K562 (cell line): ENCODE measurements at regions not wholly inside any gene's neighbourhood (a gene's known extent, or its start where the extent isn't known, plus 50 kb on each side); places are given as distances from the start of the nearest gene placed in this dataset.

Experiments used
- ATAC-seq: fragments of 200-7000 bp; cut with Tn5 transposase; 3 replicates; pipeline ENCODE4 v1.9.1; 2020; ENCODE audit warnings: moderate library complexity
- BruUV-seq: library from RNA; stranded (reverse); fragments of 400-500 nt; replicated peaks from 2 replicates; lab custom pipeline; 2021; lab: Mats Ljungman, UMichigan
- CTCF ChIA-PET: fragments of 300-600 bp; formaldehyde crosslinking; extraction: SDS; loops from one replicate; lab custom pipeline; 2021; ENCODE audit warnings: low intra/inter-chr PET ratio; lab: Yijun Ruan, JAX
- POLR2A ChIA-PET: fragments of 300-600, 350-650 bp; sonication (Branson Sonifier 250); formaldehyde crosslinking; extraction: SDS; loops from one replicate; lab custom pipeline; 2021; ENCODE audit warnings: antibody characterized with exemption, inconsistent platforms; lab: Yijun Ruan, JAX
- DNase-seq, 4 experiments: peaks; one replicate each; pipeline versions ENCODE4 v3.0.0 to v3.0.0-alpha.2; 2011 to 2018; ENCODE audit warnings: low spot score in 3 of 4, mixed read lengths in 3 of 4; ENCODE audit errors: extremely low read depth in 1 of 4
- FAIRE-seq: peaks from 2 replicates; lab custom pipeline; 2011; peaks lifted over from hg19 to GRCh38; lab: Jason Lieb, UNC
- H2AFZ ChIP-seq: 2 replicates; pipeline ENCODE4 v1.6.0; 2011; ENCODE audit warnings: low read depth, low read length, control low read depth, inconsistent platforms
- H3K27ac ChIP-seq: fragments of 200-600 bp; 3 replicates; pipeline ENCODE4 v1.8.0; 2011; ENCODE audit warnings: low read depth, mild to moderate bottlenecking, control low read depth, inconsistent platforms, low read length, moderate library complexity, mixed read lengths; ENCODE audit errors: extremely low read depth
- H3K27me3 ChIP-seq, 2 experiments: fragments of 300-600 bp in 1 of 2; 2 replicates in 1 of 2; 3 replicates in 1 of 2; pipeline versions ENCODE4 v1.6.0 to v1.8.0; 2011; ENCODE audit warnings: inconsistent platforms in 2 of 2, low read length in 2 of 2, mild to moderate bottlenecking in 1 of 2, mixed read lengths in 1 of 2, moderate library complexity in 1 of 2; ENCODE audit not compliant: control insufficient read depth in 2 of 2, insufficient read depth in 2 of 2
- H3K36me3 ChIP-seq: fragments of 300-600 bp; 3 replicates; pipeline ENCODE4 v1.8.0; 2011; ENCODE audit warnings: mild to moderate bottlenecking, low read length, inconsistent platforms; ENCODE audit not compliant: control insufficient read depth, insufficient read depth
- H3K4me1 ChIP-seq, 2 experiments: fragments of 200-600 bp in 1 of 2; replicated peaks in 1 of 2; 2 replicates in 1 of 2; 3 replicates in 1 of 2; pipeline versions ENCODE4 v1.5.1 to v1.8.0; 2011; ENCODE audit warnings: inconsistent platforms in 2 of 2, low read length in 2 of 2, mild to moderate bottlenecking in 1 of 2, mixed read lengths in 1 of 2, moderate library complexity in 1 of 2; ENCODE audit not compliant: control insufficient read depth in 2 of 2, insufficient read depth in 2 of 2
- H3K4me2 ChIP-seq: 2 replicates; pipeline ENCODE4 v1.6.1; 2011; ENCODE audit warnings: low read length, control low read depth, inconsistent platforms, mixed read lengths; ENCODE audit not compliant: insufficient read depth
- H3K4me3 ChIP-seq: fragments of 200-600 bp; sonication (generic), shearing (Covaris generic); 2 replicates; pipeline ENCODE4 v1.5.1; 2016; ENCODE audit warnings: control low read depth, inconsistent platforms
- H3K79me2 ChIP-seq: fragments of 200-600 bp; 3 replicates; pipeline ENCODE4 v1.8.0; 2011; ENCODE audit warnings: low read length, inconsistent platforms; ENCODE audit not compliant: control insufficient read depth, insufficient read depth
- H3K9ac ChIP-seq, 2 experiments: 2 replicates each; pipeline versions ENCODE4 v1.6.0 to v1.6.1; 2011; ENCODE audit warnings: low read depth in 2 of 2, low read length in 2 of 2, control low read depth in 1 of 2, inconsistent platforms in 1 of 2, mild to moderate bottlenecking in 1 of 2, mixed read lengths in 1 of 2; ENCODE audit not compliant: insufficient read depth in 1 of 2
- H3K9me1 ChIP-seq: one replicate; pipeline ENCODE4 v1.6.0; 2011; ENCODE audit warnings: inconsistent platforms, mild to moderate bottlenecking, low read length, moderate library complexity; ENCODE audit not compliant: control insufficient read depth, insufficient read depth
- H3K9me3 ChIP-seq: replicated peaks from 2 replicates; pipeline ENCODE4 v1.5.1; 2011; ENCODE audit warnings: low read depth, low read length, inconsistent platforms; ENCODE audit not compliant: control insufficient read depth, insufficient read depth
- H4K20me1 ChIP-seq: replicated peaks from 2 replicates; pipeline ENCODE4 v1.6.1; 2011; ENCODE audit warnings: low read length, inconsistent platforms, mixed read lengths; ENCODE audit not compliant: control insufficient read depth, insufficient read depth
- ADNP ChIP-seq: fragments of 200-800 bp; sonication (Bioruptor generic); IDR thresholded peaks from 2 replicates; pipeline ENCODE4 v1.6.1; 2016; ENCODE audit warnings: missing genetic modification characterization, missing compliant biosample characterization
- BCOR ChIP-seq: fragments of 450-650 bp; IDR thresholded peaks from 2 replicates; pipeline ENCODE4 v1.6.1; 2016
- NEUROD1 ChIP-seq: fragments of 150-350 bp; IDR thresholded peaks from 2 replicates; pipeline ENCODE4 v1.6.1; 2014; ENCODE audit warnings: borderline replicate concordance, low read length, low read depth; ENCODE audit not compliant: partially characterized antibody
- RBFOX2 ChIP-seq: fragments of 200-400 bp; formaldehyde crosslinking; IDR thresholded peaks from 2 replicates; pipeline ENCODE4 v1.6.1; 2017; ENCODE audit warnings: low read depth, mild to moderate bottlenecking, low read length, moderate library complexity
- RBM25 ChIP-seq: fragments of 200-400 bp; formaldehyde crosslinking; IDR thresholded peaks from 2 replicates; pipeline ENCODE4 v1.6.1; 2018; ENCODE audit warnings: low read length, low read depth, moderate library complexity; ENCODE audit not compliant: severe bottlenecking
- SMARCA5 ChIP-seq: fragments of 450-650 bp; IDR thresholded peaks from 2 replicates; pipeline ENCODE4 v1.6.1; 2016
- SRSF9 ChIP-seq: fragments of 200-400 bp; formaldehyde crosslinking; IDR thresholded peaks from 2 replicates; pipeline ENCODE4 v1.6.1; 2017; ENCODE audit warnings: low read depth, low read length, borderline replicate concordance
- TCF3 ChIP-seq: sonication (generic); formaldehyde crosslinking; IDR thresholded peaks from 2 replicates; pipeline ENCODE4 v1.4.0; 2020; ENCODE audit warnings: mild to moderate bottlenecking, missing genetic modification reagents
- ZBTB8A ChIP-seq: fragments of 450-650 bp; IDR thresholded peaks from 2 replicates; pipeline ENCODE4 v1.6.1; 2018; ENCODE audit warnings: mild to moderate bottlenecking, moderate library complexity; ENCODE audit not compliant: partially characterized antibody
- ZFP36 ChIP-seq: fragments of 150-350 bp; IDR thresholded peaks from 2 replicates; pipeline ENCODE4 v1.6.1; 2018; ENCODE audit warnings: low read length, low read depth; ENCODE audit not compliant: partially characterized antibody
- ZNF778 ChIP-seq: fragments of 450-650 bp; formaldehyde crosslinking; IDR thresholded peaks from 2 replicates; pipeline ENCODE4 v1.4.0; 2020; ENCODE audit warnings: mild to moderate bottlenecking, moderate library complexity
- WGBS: fragments of 100-300 bp; shearing (Covaris generic); methylation state at CpG from one replicate; pipeline ENCODE4 v1.1.6; 2016; ENCODE audit warnings: low coverage, mixed read lengths; ENCODE audit not compliant: insufficient coverage; ENCODE audit errors: missing lambda C conversion rate; 5-methylcytosine and 5-hydroxymethylcytosine counted together
- in situ Hi-C: fragments of 300-500 bp; cut with MboI; formaldehyde crosslinking; loops from 4 replicates; pipeline ENCODE4 v1.15.0; 2018; ENCODE audit warnings: inconsistent platforms, mixed read lengths
- intact Hi-C: fragments of 100-400 bp; cut with micrococcal nuclease; formaldehyde crosslinking; loops from 2 replicates; pipeline ENCODE4 v1.14.2; 2022

DNA sequence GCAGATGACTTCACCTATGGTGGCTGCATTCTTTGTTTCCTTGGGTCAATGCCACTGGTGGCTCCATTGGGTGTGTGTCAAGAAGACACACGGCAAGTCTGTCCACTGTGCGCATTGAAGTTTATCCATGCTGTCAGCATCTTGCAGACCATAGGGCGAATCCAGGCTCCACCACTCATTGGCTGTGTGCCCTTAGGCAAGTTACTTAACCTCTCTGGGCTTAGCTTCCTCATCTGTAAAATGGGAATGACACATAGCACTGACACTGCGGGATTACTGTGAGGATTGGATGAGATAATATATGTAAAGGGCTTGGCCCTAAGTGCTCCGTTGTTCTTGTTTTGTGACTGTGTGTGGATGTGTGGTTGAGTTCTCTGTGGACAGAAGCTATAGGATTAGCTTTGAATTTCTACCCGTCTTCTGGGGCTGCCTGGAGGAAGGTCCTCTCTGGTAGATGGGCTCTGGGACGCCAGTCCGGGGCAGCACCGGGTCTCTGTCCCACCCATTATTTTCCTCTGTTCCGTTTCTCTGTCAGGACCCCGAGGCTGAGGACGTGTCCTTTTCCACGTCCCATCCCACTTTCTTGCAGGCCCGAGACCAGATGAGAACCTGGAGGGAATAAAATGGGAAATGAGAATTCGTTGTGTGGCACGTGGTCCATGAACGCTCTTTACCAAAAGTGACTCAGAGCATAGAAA is 178.4 kb downstream of the IRF8 start:
- Histone ChIP-seq H3K27ac (no peak overlapping the region), H3K27me3 (peaks cover 24 to 52% of the 10 kb centered on the region in 2 experiments), H3K9me3 (no peaks in the 10 kb centered on the region), H3K4me2 (no peak overlapping the region), H4K20me1 (peaks cover 13% of the 10 kb centered on the region), H2AFZ (no peak overlapping the region), H3K4me1 (no peaks in the 10 kb centered on the region), H3K4me3 (no peak overlapping the region), H3K79me2 (no peaks in the 10 kb centered on the region), H3K9ac (no peak overlapping the region), H3K9me1 (no peaks in the 10 kb centered on the region), H3K36me3 (no peaks in the 10 kb centered on the region)
- FAIRE-seq (no peak), ATAC-seq (no peak), DNase-seq (no peak)
- ChIA-PET POLR2A (no interaction called here), CTCF (no interaction called here)
- BruUV-seq = no TSS peak
- TF ChIP-seq SMARCA5 = peak; percentile 63; the same call in 1 of the 2 replicates
- TF ChIP-seq RBM25 = peak; percentile 85
- peak; percentile 81 for TF ChIP-seq BCOR
- no peak for TF ChIP-seq RBFOX2
- no peak for TF ChIP-seq TCF3 (CRISPR knock-in tag)
- no peak for TF ChIP-seq ZNF778 (CRISPR knock-in tag)
- TF ChIP-seq NEUROD1 = no peak
- no peak for TF ChIP-seq ZBTB8A
- no peak for TF ChIP-seq SRSF9
- 0 out of 2 replicates have a peak, but pooled peaks have one; percentile 42 for TF ChIP-seq ADNP (tag)
- TF ChIP-seq ZFP36 = peak; percentile 80
- 8% methylated on average over 17 of the region's 17 CpGs for WGBS
- intact Hi-C loops = no loop called here
- in situ Hi-C loops = loop anchor here (5.0 kb wide), 1 partner anchor 440 kb away; no protein-coding TSS in a partner anchor
